GM21381 (cell line): ENCODE measurements at regions not wholly inside any gene's neighbourhood (a gene's known extent, or its start where the extent isn't known, plus 50 kb on each side); places are given as distances from the start of the nearest gene placed in this dataset.
"Not testable (repeated sequence)": the region's sequence is repeated elsewhere in the genome, so short reads cannot be mapped to it uniquely, and the experiment has no call there.

Experiments used
- ATAC-seq: cut with Tn5 transposase; IDR thresholded peaks from one replicate; pipeline ENCODE4 v1.9.1; 2021; ENCODE audit warnings: mild to moderate bottlenecking, moderate library complexity; ENCODE audit not compliant: unreplicated experiment

DNA sequence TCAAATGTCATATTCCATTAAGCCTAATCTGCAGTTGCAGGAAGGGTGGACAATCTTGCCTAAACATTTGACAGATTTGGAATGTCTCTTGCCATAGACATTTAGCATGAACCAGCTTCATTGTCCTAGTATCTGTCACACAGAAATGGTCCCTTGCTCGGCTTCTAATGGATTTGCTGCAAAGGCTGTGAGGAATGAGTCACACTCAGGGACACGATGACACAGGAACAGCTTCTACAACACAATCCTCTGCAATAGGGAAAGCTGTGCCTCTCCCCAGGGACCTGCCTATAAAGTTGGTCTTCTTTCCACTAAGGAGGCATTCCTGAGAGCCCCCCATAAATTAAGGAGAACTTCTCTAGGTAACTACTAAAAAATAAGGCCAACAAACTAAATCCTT lies 155.1 kb upstream of the L3MBTL4 start:
- ATAC-seq: no peak

DNA sequence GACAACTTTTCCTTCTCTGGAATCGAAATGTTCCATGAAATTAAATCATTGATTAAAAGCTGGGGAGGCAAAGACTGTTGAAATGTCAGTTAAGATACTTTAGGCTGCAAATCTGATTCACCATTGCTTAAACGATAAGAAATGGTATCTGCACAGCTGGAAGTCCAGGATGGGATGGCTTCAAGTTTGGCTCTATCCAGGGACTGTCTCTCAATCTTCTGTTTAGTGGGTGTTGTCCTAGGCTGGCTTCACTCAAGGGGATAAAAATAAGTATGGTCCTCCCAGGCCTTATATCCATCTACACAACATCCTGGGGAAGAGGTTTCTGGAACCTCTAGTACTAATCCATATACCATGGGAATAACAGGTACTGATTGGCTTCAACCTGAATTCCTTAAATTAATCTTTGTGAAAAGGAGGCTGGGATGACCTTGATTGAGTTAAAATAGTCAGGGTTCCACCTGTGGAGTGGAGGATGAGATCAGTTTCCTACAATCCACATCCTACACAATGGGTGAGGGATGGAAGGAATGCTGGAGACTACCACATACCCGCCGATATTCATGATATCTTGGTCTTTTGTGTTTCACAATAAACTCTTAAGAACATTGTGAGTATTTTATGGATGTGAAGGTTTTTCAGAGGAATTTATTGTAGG lies 156.0 kb upstream of the L3MBTL4 start:
- no peak for ATAC-seq

DNA sequence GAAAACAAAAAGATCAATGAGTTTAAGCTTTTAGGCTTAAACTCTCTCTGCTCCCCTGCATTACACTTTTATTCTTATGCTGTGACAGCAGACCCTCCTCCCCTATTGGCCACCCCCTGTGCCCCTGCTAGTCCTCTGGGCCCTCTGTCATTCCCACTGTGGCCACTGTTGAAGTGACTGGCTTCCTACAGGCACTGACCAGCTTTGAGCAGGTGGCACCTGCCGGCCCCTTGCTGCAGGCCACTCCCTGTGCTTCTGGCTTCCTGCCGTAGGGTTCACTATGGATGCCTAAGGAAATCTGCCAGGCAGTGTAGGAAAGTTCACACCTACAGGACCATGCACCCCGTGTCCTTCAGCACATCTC lies 156.5 kb upstream of the L3MBTL4 start:
- ATAC-seq: no peak

DNA sequence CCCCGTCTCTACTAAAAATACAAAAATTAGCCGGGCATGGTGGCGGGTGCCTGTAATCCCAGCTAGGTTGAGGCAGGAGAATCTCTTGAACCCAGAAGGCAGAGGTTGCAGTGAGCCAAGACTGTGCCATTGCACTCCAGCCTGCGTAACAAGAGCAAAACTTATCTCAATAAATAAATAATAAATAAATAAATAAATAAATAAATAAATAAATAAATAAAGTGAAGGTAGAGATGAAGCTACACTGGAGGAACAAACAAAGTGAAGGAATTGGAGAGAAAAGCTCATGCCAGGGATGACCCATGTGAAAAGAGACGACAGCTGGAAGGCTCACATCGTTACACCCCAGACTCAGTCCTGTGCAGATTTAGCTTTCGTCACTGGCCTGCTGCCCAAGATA lies 157.3 kb upstream of the ARHGAP28 start:
- not testable (repeated sequence) for ATAC-seq

DNA sequence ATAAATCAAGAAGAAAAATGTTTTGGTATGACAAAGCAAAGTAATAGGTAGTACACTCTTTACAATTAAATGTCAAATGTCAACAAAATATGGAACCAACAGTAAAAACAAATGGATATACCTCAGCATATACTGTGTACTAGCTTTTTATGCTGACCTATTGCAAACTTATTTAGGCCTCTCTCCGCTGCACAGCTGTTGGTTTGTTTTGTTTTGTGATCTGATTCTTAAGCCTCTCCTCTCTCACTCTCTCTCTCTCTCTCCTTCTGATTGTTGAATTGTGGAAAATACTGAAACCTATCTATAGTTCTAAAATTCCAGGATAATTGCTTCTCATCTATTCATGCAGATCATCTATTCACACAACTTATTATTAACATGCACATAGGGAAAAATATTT lies 154.9 kb upstream of the ARHGAP28 start:
- ATAC-seq: no peak

DNA sequence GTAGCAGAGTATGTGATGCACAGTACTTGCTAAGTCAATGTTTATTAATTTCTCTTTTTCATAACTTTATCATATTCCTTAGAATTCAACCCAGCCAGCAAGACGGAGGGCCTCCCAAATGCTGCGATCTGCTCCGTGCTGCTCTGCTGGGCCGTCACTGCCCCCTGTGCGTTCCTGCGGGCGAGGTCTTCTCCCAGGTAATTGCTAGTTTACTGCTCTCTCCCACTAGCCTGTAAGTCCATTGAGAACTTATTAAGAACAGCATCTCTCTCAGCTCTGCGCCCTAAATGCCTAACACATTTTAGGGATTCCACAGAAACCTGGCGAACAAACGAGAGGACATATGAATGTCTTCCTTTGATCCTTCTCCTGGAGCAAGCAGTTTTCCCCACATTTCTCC lies 153.6 kb upstream of the ARHGAP28 start:
- ATAC-seq: no peak

DNA sequence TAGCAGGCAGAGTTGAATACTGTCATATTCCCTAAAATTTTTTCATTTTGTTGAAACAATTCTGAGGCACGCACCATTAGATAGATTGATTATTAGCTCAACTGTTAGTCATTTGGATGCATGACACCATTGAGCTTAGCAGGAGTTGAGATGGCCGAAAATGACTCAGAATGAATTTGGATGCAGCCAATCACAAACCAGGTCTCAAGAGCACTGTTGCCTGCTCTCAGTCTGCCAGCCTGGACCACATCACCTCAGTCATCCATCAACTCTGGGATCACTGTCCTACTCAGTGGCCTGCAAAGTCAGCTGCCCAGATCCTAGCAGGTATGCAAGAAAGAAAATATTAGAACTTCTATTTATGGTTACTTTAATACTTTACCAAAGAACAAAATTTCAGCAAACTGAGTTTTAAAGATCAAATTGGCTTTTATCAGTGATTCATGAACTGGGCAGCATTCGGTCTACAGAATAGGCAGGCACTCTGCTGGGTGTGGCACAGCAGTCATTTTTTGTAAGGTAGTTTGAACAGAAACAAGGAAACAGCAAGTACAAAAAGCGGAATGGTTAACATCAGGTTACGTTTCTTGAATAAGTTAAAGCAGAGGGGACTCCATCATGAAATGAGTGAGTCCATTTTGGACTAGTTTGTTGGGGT lies 152.7 kb upstream of the ARHGAP28 start:
- ATAC-seq: no peak

DNA sequence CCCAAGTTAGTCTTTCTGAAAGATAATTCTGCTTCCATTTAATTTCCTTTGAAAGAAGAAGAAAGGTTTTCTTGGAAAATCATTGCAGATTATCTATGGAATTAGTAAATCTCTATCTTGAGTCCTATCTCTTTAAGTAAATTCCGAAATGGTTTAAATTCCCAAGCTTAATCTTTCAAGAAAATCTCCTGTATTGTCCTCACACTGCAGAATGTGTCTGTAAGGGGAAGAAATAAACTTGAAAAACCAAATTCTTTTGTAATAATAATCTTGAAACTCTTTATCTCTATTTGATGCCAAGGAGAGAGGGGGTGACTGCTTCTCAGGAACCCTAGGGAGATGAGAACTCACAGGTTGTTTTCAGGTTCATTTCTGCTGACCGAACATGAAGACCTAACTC lies 150.8 kb upstream of the ARHGAP28 start:
- no peak for ATAC-seq

DNA sequence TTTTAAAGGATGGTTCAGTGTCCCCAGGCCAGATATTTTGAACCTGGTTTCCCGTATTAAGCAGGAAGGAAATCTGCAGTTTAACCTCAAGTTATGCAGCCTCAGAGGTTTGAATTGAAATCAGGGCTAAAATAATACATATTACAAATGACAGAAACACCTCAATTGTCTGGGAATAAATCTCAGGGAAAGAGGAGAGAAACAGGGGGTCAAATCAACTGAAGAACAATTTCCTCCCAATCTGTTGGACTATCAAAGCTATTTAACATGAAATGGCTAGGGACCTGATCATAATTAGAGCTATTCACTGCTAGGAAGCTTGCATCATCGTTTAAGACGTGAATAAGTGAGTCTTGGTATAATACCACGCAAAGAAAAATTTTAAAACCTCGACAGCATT lies 150.0 kb upstream of the ARHGAP28 start:
- ATAC-seq: no peak

DNA sequence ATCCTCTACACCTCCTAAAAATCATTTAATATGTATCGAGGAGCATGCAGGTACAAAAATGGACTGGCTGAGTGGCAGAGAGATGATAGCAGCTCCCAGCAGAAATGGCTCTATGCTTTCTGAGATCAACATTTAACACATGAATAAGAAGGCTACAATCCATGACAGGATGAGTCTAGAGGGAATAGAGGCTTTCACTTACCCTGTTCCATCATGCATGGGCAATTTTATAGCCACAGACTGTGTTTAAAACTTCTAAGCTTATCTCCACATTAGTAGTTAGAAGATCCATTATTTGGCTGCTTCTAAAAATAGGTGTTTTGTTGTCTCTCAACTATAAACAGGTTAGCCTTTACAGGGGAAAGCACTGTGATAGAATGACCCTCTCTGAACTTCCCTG lies 149.1 kb upstream of the ARHGAP28 start:
- no peak for ATAC-seq

DNA sequence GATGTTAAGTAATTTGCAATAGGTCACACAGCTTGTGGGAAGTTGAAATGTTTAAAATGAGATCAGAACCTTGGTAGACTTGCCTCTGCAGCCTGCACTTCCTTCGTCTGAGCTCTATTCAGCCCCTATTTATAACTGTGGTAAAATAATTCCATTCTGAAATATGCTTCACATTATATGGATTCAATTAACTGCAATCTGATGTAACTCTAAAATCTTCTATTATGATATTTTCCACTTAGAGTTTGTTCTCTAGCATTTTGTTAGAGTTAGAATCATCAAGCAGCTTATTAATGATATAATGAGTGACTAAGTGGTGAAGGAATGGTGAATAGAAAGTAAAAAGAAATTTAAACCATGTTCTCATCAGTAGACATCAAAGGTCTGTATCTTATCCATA lies 139.6 kb upstream of the ARHGAP28 start:
- ATAC-seq: no peak

DNA sequence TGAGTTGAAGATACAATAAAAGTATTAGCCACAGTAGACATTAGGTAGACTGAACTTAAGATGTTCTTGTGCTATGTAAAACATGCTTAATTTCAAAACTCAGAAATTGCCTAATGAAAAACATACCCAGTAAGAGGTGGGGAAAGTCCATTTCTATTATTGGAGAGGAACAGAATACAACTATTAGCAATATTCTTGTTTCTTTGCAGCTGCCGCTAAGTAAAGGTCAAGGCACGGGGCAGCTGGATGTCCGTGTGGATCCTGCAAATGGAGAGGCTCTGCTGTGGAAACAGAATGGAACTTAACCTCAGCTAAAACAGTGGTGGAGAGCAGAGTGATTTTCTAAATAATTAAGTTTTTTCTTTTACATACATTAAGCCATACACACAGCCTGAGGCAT lies 139.2 kb upstream of the ARHGAP28 start:
- no peak for ATAC-seq

DNA sequence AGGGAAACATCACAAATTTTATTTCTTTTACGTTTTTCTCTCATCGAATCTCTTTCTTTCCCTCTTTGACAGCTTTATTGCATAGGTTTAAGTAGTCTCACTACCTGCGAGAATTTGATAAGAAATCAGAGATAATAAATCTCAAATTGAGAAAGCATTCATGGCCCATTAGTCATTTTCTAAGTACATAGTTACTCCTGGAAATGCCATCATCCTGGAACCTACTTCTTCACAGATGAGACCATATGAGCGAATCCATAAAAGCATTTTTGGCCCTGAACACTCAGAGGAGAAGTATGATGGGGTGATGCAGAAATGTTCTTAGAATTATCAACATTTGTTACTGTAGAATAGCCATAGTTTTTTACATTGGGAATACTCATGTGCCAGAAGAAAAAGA lies 138.0 kb upstream of the ARHGAP28 start:
- no peak for ATAC-seq

DNA sequence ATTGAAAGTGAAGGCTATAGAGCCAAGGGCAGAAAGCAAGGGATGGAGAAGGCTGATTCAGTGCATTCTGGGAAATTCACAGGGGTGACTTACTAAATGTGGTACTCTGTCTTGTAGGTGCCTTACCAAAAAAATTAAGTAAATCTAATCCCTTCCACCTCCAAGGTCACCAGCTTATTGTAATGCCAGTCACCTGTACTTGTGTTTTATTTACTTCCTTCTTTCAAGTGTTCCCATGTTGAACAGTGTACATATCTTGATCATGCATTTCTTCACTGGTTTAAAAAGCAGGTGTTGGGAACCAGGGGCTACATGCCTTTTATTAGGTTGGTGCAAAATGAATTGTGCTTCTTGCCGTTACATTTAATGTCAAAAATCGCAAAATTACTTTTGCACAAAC lies 137.0 kb upstream of the ARHGAP28 start:
- no peak for ATAC-seq

DNA sequence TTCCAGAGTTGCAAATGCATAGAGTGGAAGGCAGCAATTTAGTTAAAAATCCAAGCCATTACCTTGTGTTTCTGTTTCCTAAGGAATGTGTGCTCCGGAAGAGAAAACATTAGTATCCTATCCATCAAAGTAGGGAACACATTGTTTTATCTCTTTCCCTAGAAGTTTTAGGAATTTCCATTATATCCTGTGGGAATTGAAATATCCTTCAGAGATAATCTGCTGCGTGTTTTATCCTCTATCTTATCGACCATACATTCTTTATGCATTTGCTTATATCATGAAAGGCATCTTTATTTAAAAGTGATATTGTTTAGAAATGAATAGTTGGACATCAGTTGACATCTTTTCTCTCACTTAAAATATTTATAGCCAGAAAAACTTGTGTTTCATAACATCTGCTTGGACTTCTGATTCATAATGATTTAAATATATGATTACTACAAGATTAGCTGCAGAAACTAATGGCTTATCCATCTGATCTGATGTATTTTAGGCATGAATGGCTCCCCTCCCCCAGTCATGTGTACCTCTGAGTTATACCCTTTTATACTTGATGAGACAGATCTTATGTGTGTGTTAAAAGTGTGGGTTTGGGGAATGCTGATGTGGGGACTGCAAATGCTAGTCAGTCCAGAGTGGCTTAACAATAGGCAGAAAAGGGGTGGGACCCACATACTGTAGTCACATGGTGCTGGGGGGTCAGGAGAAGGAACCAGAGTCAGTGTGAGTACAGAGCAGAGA lies 136.2 kb upstream of the ARHGAP28 start:
- no peak for ATAC-seq

DNA sequence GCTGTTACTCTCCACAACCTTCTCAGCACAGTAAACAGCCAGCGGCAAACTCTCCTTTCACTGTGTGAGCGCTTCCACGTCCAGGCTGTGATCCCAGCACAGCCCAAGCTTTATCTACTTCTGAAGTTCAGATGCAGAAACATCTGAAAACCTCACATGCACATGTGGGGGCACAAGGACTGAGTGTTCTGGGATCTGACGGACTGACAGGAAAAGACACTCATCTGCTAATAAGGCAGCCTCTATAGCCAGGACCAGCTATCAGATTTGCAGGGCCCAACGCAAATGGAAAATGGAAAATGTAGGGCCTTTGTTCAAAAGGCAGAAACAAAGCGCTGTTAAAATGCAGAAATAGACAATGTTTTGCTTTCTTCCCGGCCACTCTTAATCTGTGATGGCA lies 133.8 kb upstream of the ARHGAP28 start:
- no peak for ATAC-seq

DNA sequence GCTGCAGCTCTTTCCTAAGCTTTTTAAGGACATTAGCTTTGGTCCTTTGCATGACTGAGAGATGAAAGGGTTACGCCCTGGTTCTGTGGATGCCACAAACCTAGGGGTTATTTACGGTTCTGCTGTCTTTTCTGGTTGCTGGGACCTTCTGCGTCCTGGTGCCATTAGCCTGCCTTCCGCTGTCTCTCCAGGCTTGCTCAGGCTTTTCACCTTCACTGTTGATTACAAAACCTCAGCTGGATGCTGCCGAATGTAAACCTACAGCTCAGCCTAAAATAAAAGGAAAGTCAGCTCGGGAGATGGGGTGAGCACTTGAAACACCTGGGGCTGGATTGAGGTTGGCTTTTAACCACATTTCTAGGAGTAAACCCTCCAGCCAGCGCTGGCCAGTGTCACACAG lies 130.9 kb upstream of the ARHGAP28 start:
- no peak for ATAC-seq

DNA sequence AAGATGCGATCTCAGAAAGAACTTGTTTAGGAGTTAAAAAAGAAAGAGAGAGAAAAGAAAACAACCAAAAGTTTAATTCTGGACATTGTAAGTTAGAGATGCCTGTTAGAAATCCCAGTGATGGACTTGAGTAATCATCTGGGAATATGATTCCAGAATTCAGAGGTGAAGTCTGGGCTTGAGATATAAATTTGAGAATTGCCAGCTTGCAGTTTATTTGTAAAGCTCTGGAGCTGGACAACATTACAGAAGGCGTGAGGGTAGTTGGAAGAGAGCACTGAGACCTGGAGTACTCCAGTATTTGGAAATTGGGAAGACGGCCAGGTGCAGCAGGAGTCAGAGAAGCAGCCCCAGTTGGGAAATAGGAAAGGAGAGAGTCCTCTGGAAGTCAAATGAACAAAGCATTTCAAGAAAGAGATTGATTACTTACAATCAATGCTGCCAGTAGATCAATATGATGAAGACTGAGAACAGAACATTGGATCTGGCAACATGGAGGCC lies 128.8 kb upstream of the ARHGAP28 start:
- no peak for ATAC-seq

DNA sequence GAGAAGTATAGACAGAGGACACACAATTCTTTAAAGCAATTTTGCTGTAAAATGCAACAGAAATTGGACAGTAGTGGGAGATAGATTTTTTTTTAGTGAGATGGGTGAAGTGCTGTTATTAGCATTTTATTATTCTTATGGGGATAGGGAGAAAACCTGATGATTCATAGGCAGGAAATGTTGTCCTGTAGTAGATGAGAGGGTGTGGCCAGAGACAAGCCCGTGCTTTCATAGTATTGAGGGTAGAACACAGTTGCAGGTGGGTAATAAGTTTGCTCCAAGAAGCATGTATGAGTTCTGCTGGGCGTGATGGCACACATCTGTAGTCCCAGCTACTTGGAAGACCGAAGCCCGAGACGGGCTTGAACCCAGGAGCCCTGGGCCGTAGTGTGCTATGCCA lies 128.3 kb upstream of the ARHGAP28 start:
- ATAC-seq: no peak

DNA sequence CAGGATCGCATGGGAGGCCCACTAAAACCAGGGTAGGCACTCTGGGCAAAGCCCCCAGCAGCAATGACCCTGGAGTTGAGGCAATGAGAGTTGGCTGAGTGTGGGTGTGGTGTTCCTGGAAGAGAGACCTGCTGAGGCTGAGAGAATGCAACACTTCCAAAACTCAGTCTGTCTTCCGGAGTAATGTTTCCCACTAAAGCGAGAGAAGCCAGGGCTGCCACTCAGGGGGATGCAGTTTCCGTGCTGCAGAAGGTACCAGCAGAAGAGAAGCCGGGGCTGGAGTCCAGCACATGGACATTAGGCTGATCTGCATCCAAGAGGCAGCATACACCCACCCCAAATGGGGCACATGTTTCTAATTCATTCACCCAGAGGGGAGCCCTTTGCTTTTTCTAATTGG lies 127.2 kb upstream of the ARHGAP28 start:
- no peak for ATAC-seq

DNA sequence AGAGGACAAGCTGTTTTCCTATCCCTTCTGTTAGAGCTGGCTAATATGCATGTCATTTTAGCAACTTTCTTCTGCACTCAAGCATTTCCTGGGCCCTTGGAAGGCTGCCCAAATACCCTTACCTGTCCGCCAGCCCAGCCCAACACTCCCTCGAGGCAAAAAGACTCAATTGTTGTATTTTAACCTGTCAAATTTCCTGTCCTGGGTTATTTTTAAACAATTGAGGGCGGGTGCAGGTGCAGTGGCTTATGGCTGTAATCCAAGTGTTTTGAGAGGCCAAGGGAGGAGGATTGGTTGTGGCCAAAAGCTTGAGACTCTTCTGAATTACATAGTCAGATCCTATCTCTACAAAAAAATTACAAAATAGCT lies 125.0 kb upstream of the ARHGAP28 start:
- ATAC-seq: no peak

DNA sequence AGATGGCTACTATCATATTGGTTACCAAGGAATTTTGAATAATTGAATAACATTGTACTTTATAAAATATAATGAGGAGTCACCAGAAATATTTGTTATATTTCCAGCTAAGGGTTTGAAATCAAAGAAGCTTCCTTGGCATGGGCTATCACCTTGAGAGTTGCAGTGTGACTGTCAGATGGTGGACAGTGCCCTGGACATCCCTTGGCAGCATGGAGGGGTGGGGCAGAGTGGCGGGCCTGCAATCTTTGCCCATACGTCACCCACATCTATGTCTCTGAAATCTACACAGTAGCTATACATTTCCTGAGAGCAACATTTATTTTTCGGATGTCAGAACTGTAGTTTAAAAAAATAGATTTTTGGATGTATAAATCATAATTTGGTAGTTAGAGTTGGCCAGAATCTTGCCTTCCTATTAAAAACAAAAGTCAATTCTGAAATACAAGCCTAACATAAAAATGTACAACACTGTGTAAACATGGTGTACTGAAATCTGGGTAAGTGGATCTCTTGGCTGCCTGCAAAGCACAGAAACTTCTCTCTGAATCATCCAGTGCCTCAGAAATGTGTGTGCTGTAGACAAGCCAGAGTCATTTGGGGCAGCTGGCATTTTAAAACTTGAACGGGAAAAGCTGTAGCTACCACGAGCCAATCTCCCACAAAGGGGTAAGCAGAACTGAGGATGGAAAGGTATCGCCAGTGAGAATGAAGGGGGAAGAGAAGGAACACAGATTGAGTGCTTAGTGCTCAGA lies 124.2 kb upstream of the ARHGAP28 start:
- no peak for ATAC-seq
